OCI-LY7 (cell line): ENCODE measurements at regions not wholly inside any gene's neighbourhood (a gene's known extent, or its start where the extent isn't known, plus 50 kb on each side); places are given as distances from the start of the nearest gene placed in this dataset.

Source experiments
- BruUV-seq: library from RNA; stranded (reverse); fragments of 400-500 nt; replicated peaks from 2 replicates; lab custom pipeline; 2021; lab: Mats Ljungman, UMichigan
- CTCF ChIA-PET: fragments of 300-600 bp; sonication (Branson Sonifier 250); formaldehyde crosslinking; loops from one replicate; lab custom pipeline; 2022; ENCODE audit warnings: antibody characterized with exemption; ENCODE audit not compliant: unreplicated experiment; lab: Charles Lee
- POLR2A ChIA-PET: fragments of 300-600 bp; sonication (Branson Sonifier 250); formaldehyde crosslinking; loops from one replicate; lab custom pipeline; 2022; ENCODE audit warnings: antibody characterized with exemption; lab: Charles Lee
- DNase-seq: peaks from one replicate; pipeline ENCODE4 v3.0.0-alpha.2; 2015; ENCODE audit warnings: low spot score
- H2AFZ ChIP-seq: fragments of 200-600 bp; sonication (generic), shearing (Covaris generic); 2 replicates; pipeline ENCODE4 v1.6.1; 2014; ENCODE audit warnings: mild to moderate bottlenecking, antibody characterized with exemption, low read length, moderate library complexity
- H3K27ac ChIP-seq: fragments of 200-600 bp; sonication (generic); 2 replicates; pipeline ENCODE4 v1.5.1; 2014; ENCODE audit warnings: mixed run types, low read depth, mild to moderate bottlenecking, moderate library complexity, low read length, inconsistent platforms; ENCODE audit not compliant: poor library complexity, severe bottlenecking
- H3K36me3 ChIP-seq: fragments of 200-600 bp; sonication (generic); 2 replicates; pipeline ENCODE4 v1.6.1; 2014; ENCODE audit warnings: mild to moderate bottlenecking, antibody characterized with exemption, low read length, moderate library complexity, mixed read lengths; ENCODE audit not compliant: insufficient read depth
- H3K4me1 ChIP-seq: fragments of 200-600 bp; sonication (generic); 2 replicates; pipeline ENCODE4 v1.5.1; 2014; ENCODE audit warnings: mild to moderate bottlenecking, low read length; ENCODE audit not compliant: insufficient read depth, poor library complexity, severe bottlenecking
- H3K4me2 ChIP-seq: fragments of 200-600 bp; sonication (generic); 2 replicates; pipeline ENCODE4 v1.6.1; 2014; ENCODE audit warnings: mild to moderate bottlenecking, low read length
- H3K4me3 ChIP-seq: fragments of 200-600 bp; sonication (generic); 2 replicates; pipeline ENCODE4 v1.5.1; 2014; ENCODE audit warnings: mild to moderate bottlenecking, low read depth, low read length; ENCODE audit not compliant: poor library complexity, severe bottlenecking
- H3K79me2 ChIP-seq: fragments of 200-600 bp; sonication (generic); 2 replicates; pipeline ENCODE4 v1.6.1; 2016; ENCODE audit warnings: low read depth, mild to moderate bottlenecking, low read length, moderate library complexity, mixed read lengths; ENCODE audit not compliant: insufficient read depth
- H3K9me2 ChIP-seq: fragments of 200-600 bp; sonication (generic); 2 replicates; pipeline ENCODE4 v1.6.1; 2016; ENCODE audit warnings: mild to moderate bottlenecking, low read length, mixed read lengths; ENCODE audit not compliant: insufficient read depth
- H3K9me3 ChIP-seq: fragments of 200-600 bp; sonication (generic); 2 replicates; pipeline ENCODE4 v1.6.1; 2014; ENCODE audit warnings: mild to moderate bottlenecking, mixed run types, low read length, mixed read lengths
- H4K20me1 ChIP-seq: fragments of 200-600 bp; sonication (generic); 2 replicates; pipeline ENCODE4 v1.6.1; 2014; ENCODE audit warnings: mild to moderate bottlenecking, antibody characterized with exemption, low read length, moderate library complexity, mixed read lengths; ENCODE audit not compliant: insufficient read depth
- CTCF ChIP-seq: fragments of 200-600 bp; sonication (generic); conservative IDR thresholded peaks from 2 replicates; pipeline ENCODE4 v1.5.1; 2014; ENCODE audit warnings: mild to moderate bottlenecking, antibody characterized with exemption, low read length, moderate library complexity, mixed read lengths
- EZH2phosphoT487 ChIP-seq: fragments of 200-600 bp; sonication (generic); IDR thresholded peaks from 2 replicates; pipeline ENCODE4 v1.6.1; 2018; ENCODE audit warnings: low read depth, borderline replicate concordance, mild to moderate bottlenecking, mixed run types, antibody characterized with exemption, low read length, moderate library complexity, mixed read lengths
- intact Hi-C: fragments of 100-400 bp; cut with micrococcal nuclease; formaldehyde crosslinking; loops from one replicate; pipeline ENCODE4 v1.10.0; 2022; ENCODE audit not compliant: unreplicated experiment

GRCh38 chr6:92371211-92372208 is 1047.8 kb downstream of the EPHA7 start:
- Histone ChIP-seq H4K20me1 (no peaks in the 10 kb centered on the region), H3K27ac (no peak overlapping the region), H3K9me2 (no peaks in the 10 kb centered on the region), H3K4me3 (no peak overlapping the region), H3K4me2 (no peak overlapping the region), H2AFZ (no peak overlapping the region), H3K4me1 (no peaks in the 10 kb centered on the region), H3K36me3 (no peaks in the 10 kb centered on the region), H3K79me2 (no peaks in the 10 kb centered on the region), H3K9me3 (no peaks in the 10 kb centered on the region)
- ChIA-PET CTCF (no interaction called here), POLR2A (interaction anchor here (0.6 to 0.8 kb wide), 4 partner anchors 10 to 1076 kb away, joined by 3 to 6 read pairs (median 4); no protein-coding TSS in a partner anchor)
- DNase-seq = no peak
- no TSS peak for BruUV-seq
- TF ChIP-seq CTCF = no peak
- TF ChIP-seq EZH2phosphoT487 = no peak
- intact Hi-C loops = no loop called here

DNA sequence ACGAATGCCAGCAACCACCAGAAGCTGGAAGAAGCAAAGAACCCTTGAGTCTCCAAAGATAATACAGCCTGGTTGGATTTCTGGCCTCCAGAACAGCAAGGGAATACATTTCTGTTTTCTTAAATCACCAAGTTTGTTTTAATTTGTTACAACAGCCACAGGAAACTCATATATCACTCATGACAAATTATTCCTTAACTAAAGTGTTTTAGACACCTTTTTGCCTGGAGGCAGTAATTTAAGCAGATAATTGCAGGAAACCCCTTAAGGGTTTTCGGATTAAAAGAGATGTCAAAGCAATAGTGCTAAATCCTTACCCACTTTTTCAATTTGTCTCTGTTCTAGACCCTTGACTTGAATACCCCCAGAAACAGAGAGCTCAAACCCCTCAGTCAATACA is 1050.0 kb downstream of the EPHA7 start:
- CTCF ChIA-PET = no interaction called here
- H3K27ac ChIP-seq = no peak overlapping the region
- BruUV-seq = no TSS peak
- H3K36me3 ChIP-seq = no peaks in the 10 kb centered on the region
- H3K79me2 ChIP-seq = no peaks in the 10 kb centered on the region
- no peaks in the 10 kb centered on the region for H4K20me1 ChIP-seq
- H3K9me3 ChIP-seq = no peaks in the 10 kb centered on the region
- POLR2A ChIA-PET = no interaction called here
- no peak overlapping the region for H3K4me2 ChIP-seq
- intact Hi-C loops = no loop called here
- TF ChIP-seq EZH2phosphoT487 (no peak), CTCF (no peak)
- H3K4me3 ChIP-seq = no peak overlapping the region
- no peaks in the 10 kb centered on the region for H3K4me1 ChIP-seq
- DNase-seq = no peak
- H3K9me2 ChIP-seq = no peaks in the 10 kb centered on the region
- H2AFZ ChIP-seq = no peak overlapping the region

DNA sequence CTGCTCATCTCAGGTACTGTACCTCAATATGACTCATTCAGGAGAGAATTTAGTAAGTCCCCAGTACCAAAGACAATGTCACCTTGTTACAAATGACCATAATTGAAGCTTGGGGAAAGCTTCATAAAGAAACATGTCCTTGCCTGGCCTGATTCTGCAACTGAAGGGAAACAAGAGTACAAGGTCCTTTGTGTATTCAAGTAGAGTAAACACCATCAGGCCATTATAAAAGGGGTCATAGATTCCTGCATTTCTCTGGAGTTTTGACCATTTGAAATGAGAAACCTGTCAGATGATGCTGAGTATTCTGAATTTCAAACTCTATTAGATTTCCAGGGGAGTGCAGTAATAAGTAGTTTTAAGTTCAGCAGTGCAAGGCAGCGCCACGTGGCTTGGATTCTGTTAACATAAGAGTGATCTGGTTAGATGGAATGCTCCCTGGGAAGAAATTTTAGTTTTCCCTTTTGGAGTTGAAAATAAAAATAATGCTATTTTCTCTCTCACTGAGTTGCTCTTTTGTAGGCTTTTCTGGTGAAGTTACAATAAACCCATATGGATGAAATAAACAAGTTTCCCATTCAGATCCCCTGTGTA is 1054.3 kb downstream of the EPHA7 start:
- POLR2A ChIA-PET = no interaction called here
- Histone ChIP-seq H3K9me3 (no peaks in the 10 kb centered on the region), H3K4me3 (no peak overlapping the region), H3K4me2 (no peak overlapping the region), H3K36me3 (no peaks in the 10 kb centered on the region), H3K4me1 (no peaks in the 10 kb centered on the region), H3K79me2 (no peaks in the 10 kb centered on the region), H3K27ac (no peak overlapping the region), H3K9me2 (no peaks in the 10 kb centered on the region), H4K20me1 (no peaks in the 10 kb centered on the region), H2AFZ (no peak overlapping the region)
- DNase-seq = no peak
- CTCF ChIA-PET = no interaction called here
- no TSS peak for BruUV-seq
- TF ChIP-seq CTCF (no peak), EZH2phosphoT487 (no peak)
- intact Hi-C loops = no loop called here
